ENCODE measurements at regions not wholly inside any gene's neighbourhood (a gene's known extent, or its start where the extent isn't known, plus 50 kb on each side); places are given as distances from the start of the nearest gene placed in this dataset.

DNA sequence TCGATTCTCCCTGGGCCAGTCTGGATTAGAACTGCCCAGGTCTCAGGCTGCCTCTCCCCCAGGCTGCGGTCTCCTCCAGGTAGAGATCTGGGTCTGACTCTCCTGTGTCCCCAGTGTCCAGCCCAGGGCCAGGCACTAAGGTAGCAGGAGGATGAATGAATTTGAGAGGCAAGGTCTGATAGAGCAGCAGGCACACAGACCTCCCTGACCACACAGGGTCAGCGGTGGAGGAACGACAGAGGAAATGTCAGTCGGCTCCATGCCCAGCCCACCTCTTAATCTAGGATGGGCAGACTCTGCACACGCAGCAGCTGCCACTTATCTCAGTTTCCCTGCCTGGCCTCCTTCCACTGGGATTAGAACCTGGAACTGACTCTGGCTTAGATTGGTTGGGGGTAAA, 272.7 kb upstream of the MVB12B start:
- TF ChIP-seq, protein P1, sequence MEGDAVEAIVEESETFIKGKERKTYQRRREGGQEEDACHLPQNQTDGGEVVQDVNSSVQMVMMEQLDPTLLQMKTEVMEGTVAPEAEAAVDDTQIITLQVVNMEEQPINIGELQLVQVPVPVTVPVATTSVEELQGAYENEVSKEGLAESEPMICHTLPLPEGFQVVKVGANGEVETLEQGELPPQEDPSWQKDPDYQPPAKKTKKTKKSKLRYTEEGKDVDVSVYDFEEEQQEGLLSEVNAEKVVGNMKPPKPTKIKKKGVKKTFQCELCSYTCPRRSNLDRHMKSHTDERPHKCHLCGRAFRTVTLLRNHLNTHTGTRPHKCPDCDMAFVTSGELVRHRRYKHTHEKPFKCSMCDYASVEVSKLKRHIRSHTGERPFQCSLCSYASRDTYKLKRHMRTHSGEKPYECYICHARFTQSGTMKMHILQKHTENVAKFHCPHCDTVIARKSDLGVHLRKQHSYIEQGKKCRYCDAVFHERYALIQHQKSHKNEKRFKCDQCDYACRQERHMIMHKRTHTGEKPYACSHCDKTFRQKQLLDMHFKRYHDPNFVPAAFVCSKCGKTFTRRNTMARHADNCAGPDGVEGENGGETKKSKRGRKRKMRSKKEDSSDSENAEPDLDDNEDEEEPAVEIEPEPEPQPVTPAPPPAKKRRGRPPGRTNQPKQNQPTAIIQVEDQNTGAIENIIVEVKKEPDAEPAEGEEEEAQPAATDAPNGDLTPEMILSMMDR (IDR thresholded peaks at IDR 0.05; ENCODE audit: low read depth, low read length, missing control alignments), result no peak
- DNase-seq (ENCODE audit: low read depth), result no peak
- H3K4me3 ChIP-seq (ENCODE audit: low read depth, low read length), result no peak overlapping the region

- no peak for DNase-seq (ENCODE audit: low read depth)
- no peak overlapping the region for H3K4me3 ChIP-seq (ENCODE audit: low read depth, low read length)
- TF ChIP-seq, protein P1 (IDR thresholded peaks at IDR 0.05; ENCODE audit: low read depth, low read length, missing control alignments), result no peak
Measured at GRCh38 chr9:126055381-126055985, 271.1 kb upstream of the MVB12B start.

- TF ChIP-seq, protein P1 (IDR thresholded peaks at IDR 0.05; ENCODE audit: low read depth, low read length, missing control alignments), result no peak
- no peak overlapping the region for H3K4me3 ChIP-seq (ENCODE audit: low read depth, low read length)
- DNase-seq (ENCODE audit: low read depth), result no peak
Measured at GRCh38 chr9:126056312-126057021, 270.2 kb upstream of the MVB12B start.

- no peak overlapping the region for H3K4me3 ChIP-seq (ENCODE audit: low read depth, low read length)
- no peak for DNase-seq (ENCODE audit: low read depth)
- TF ChIP-seq, protein P1 (IDR thresholded peaks at IDR 0.05; ENCODE audit: low read depth, low read length, missing control alignments), result no peak
Measured at GRCh38 chr9:126057121-126057825, 269.4 kb upstream of the MVB12B start.

- TF ChIP-seq, protein P1 (IDR thresholded peaks at IDR 0.05; ENCODE audit: low read depth, low read length, missing control alignments), result no peak
- DNase-seq (ENCODE audit: low read depth), result no peak
- no peak overlapping the region for H3K4me3 ChIP-seq (ENCODE audit: low read depth, low read length)
Measured at GRCh38 chr9:126058011-126058531, 268.6 kb upstream of the MVB12B start.

GRCh38 chr9:126058591-126058990, 268.0 kb upstream of the MVB12B start:
- TF ChIP-seq, protein P1 (IDR thresholded peaks at IDR 0.05; ENCODE audit: low read depth, low read length, missing control alignments), result no peak
- H3K4me3 ChIP-seq (ENCODE audit: low read depth, low read length), result no peak overlapping the region
- DNase-seq (ENCODE audit: low read depth), result no peak
